Activated T-cell treated with anti-CD3 and anti-CD28 coated beads, Interleukin-2, amount 50 U/mL, for 1 hour (primary cell): ENCODE measurements at regions not wholly inside any gene's neighbourhood (a gene's known extent, or its start where the extent isn't known, plus 50 kb on each side); places are given as distances from the start of the nearest gene placed in this dataset.
"Not testable (repeated sequence)": the region's sequence is repeated elsewhere in the genome, so short reads cannot be mapped to it uniquely, and the experiment has no call there.

Source experiments
- DNase-seq: peaks from one replicate; pipeline ENCODE4 v3.0.0-alpha.2; 2020

- DNase-seq: no peak
These were observed 68.3 kb upstream of the ATF7IP2 start for GRCh38 chr16:10317425-10318001.

GRCh38 chr16:10318798-10319500 is 66.9 kb upstream of the ATF7IP2 start:
- DNase-seq: no peak

GRCh38 chr16:10321407-10322387 is 64.2 kb upstream of the ATF7IP2 start:
- no peak for DNase-seq

GRCh38 chr16:10322723-10323527 is 62.9 kb upstream of the ATF7IP2 start:
- DNase-seq: no peak

- DNase-seq: no peak
These were observed 62.4 kb upstream of the ATF7IP2 start for GRCh38 chr16:10323528-10323869.

GRCh38 chr16:10324210-10324609 is 61.7 kb upstream of the ATF7IP2 start:
- DNase-seq: no peak

- no peak for DNase-seq
These were observed 59.9 kb upstream of the ATF7IP2 start for GRCh38 chr16:10325783-10326543.

- no peak for DNase-seq
These were observed 59.2 kb upstream of the ATF7IP2 start for GRCh38 chr16:10326647-10327046.

GRCh38 chr16:10328291-10328690 is 57.6 kb upstream of the ATF7IP2 start:
- DNase-seq: not testable (repeated sequence)

- no peak for DNase-seq
These were observed 53.6 kb upstream of the ATF7IP2 start for GRCh38 chr16:10332241-10332640.

- no peak for DNase-seq
These were observed 53.1 kb upstream of the ATF7IP2 start for GRCh38 chr16:10332775-10333174.

GRCh38 chr16:10333321-10334032 is 52.4 kb upstream of the ATF7IP2 start:
- no peak for DNase-seq

GRCh38 chr16:10335681-10336080 is 50.2 kb upstream of the ATF7IP2 start:
- DNase-seq: no peak
